ENCODE measurements at regions not wholly inside any gene's neighbourhood (a gene's known extent, or its start where the extent isn't known, plus 50 kb on each side); places are given as distances from the start of the nearest gene placed in this dataset.

- Histone ChIP-seq H3K9me3 (ENCODE audit: low read length) (no peaks in the 10 kb centered on the region), H3K27me3 (ENCODE audit: control insufficient read depth in 1 of 2, insufficient read depth in 2 of 2, low read length in 2 of 2) (no peaks in the 10 kb centered on the region), H3K9ac (ENCODE audit: low read length) (no peak overlapping the region), H3K4me1 (ENCODE audit: insufficient read depth, low read length) (no peaks in the 10 kb centered on the region), H3K36me3 (ENCODE audit: insufficient read depth, low read length) (peaks cover 5% of the 10 kb centered on the region), H3K27ac (ENCODE audit: low read depth, low read length) (no peak overlapping the region), H3K4me3 (ENCODE audit: low read depth in 1 of 2, low read length in 2 of 2) (no peak overlapping the region)
Observed at GRCh38 chr13:50071379-50071778, 56.1 kb downstream of the KCNRG start.

- no peak overlapping the region for H3K9ac ChIP-seq (ENCODE audit: low read length)
- H3K4me3 ChIP-seq (ENCODE audit: low read depth in 1 of 2, low read length in 2 of 2), result no peak overlapping the region
- H3K4me1 ChIP-seq (ENCODE audit: insufficient read depth, low read length), result no peaks in the 10 kb centered on the region
- no peak overlapping the region for H3K27ac ChIP-seq (ENCODE audit: low read depth, low read length)
- no peaks in the 10 kb centered on the region for H3K9me3 ChIP-seq (ENCODE audit: low read length)
- H3K27me3 ChIP-seq (ENCODE audit: control insufficient read depth in 1 of 2, insufficient read depth in 2 of 2, low read length in 2 of 2), result no peaks in the 10 kb centered on the region
- H3K36me3 ChIP-seq (ENCODE audit: insufficient read depth, low read length), result no peaks in the 10 kb centered on the region
Observed at GRCh38 chr13:50072676-50073075, 57.4 kb downstream of the KCNRG start.

DNA sequence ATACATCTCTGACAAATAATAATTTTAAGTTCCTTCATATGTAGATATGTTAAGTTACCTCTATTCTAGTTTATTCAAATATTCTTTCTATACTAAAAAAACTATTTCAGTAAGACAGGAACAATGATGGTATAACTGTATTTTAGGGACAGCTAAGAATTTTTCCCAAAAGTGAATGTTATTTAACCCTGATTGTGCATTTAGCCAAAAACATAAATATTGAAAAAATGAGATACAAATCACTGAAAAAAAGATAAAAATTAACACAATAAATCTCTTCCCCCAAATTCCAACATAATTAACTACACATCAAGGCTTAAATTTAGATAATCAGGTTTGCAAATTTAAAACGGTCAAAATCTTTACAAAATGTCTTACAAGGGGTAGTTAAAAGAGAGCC lies 58.1 kb downstream of the KCNRG start:
- H3K27ac ChIP-seq (ENCODE audit: low read depth, low read length), result no peak overlapping the region
- no peaks in the 10 kb centered on the region for H3K27me3 ChIP-seq (ENCODE audit: control insufficient read depth in 1 of 2, insufficient read depth in 2 of 2, low read length in 2 of 2)
- H3K36me3 ChIP-seq (ENCODE audit: insufficient read depth, low read length), result no peaks in the 10 kb centered on the region
- no peaks in the 10 kb centered on the region for H3K9me3 ChIP-seq (ENCODE audit: low read length)
- no peak overlapping the region for H3K4me3 ChIP-seq (ENCODE audit: low read depth in 1 of 2, low read length in 2 of 2)
- no peaks in the 10 kb centered on the region for H3K4me1 ChIP-seq (ENCODE audit: insufficient read depth, low read length)
- no peak overlapping the region for H3K9ac ChIP-seq (ENCODE audit: low read length)

GRCh38 chr13:50074843-50075242 lies 59.6 kb downstream of the KCNRG start:
- Histone ChIP-seq H3K9ac (ENCODE audit: low read length) (no peak overlapping the region), H3K27ac (ENCODE audit: low read depth, low read length) (no peak overlapping the region), H3K4me1 (ENCODE audit: insufficient read depth, low read length) (peaks cover under 1% of the 10 kb centered on the region)

DNA sequence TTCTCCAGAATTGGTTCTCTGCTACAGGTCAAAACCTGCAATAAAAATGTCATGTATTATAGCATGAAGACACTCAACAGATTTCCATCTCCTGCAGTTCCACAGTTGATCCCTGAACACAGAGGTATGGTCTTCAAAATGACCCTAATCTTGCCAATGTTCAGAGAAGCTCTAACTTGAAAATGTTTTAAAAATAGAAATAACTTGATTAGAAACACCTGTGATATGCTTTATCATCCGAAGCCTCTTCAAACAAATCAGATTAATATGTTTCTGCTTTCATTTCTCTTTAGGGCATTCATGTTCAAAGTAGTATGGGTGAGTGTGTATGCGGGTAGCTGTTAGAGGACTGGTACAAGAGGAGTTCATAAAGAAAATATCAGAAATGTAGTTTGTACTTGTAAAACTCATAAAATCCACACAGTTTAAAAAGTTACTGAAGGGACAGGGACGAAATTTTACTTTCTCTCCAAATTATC lies 60.4 kb downstream of the KCNRG start:
- Histone ChIP-seq H3K36me3 (ENCODE audit: insufficient read depth, low read length) (no peaks in the 10 kb centered on the region), H3K9me3 (ENCODE audit: low read length) (no peaks in the 10 kb centered on the region), H3K4me3 (ENCODE audit: low read depth in 1 of 2, low read length in 2 of 2) (no peak overlapping the region), H3K4me1 (ENCODE audit: insufficient read depth, low read length) (peaks cover 3% of the 10 kb centered on the region), H3K9ac (ENCODE audit: low read length) (no peak overlapping the region), H3K27me3 (ENCODE audit: control insufficient read depth in 1 of 2, insufficient read depth in 2 of 2, low read length in 2 of 2) (peaks cover 12 to 14% of the 10 kb centered on the region in 2 donors), H3K27ac (ENCODE audit: low read depth, low read length) (no peak overlapping the region)

More at GRCh38 chr13:50074843-50075242, 59.6 kb downstream of the KCNRG start:
- peaks cover 5 to 6% of the 10 kb centered on the region in 2 donors for H3K27me3 ChIP-seq (ENCODE audit: control insufficient read depth in 1 of 2, insufficient read depth in 2 of 2, low read length in 2 of 2)
- no peaks in the 10 kb centered on the region for H3K36me3 ChIP-seq (ENCODE audit: insufficient read depth, low read length)
- H3K9me3 ChIP-seq (ENCODE audit: low read length), result no peaks in the 10 kb centered on the region
- H3K4me3 ChIP-seq (ENCODE audit: low read depth in 1 of 2, low read length in 2 of 2), result no peak overlapping the region

DNA sequence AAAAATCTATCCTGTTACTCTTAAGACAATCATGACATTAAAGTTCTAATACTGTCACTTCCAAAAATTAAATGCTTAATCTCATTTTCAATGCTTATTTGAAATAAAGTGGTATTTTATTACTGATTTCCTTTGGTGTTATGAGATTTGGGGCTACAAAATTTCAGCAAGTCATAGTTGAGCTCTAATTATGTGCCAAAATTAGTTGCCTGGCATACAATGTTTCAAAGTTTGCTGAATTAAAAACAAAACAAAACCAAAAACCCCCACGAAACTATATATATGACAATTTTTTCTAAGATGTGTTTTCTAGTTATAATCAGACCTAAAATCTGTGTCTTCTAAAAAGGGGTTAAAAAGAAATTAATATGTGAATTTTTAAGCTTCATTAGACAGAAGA lies 62.2 kb downstream of the KCNRG start:
- Histone ChIP-seq H3K36me3 (ENCODE audit: insufficient read depth, low read length) (no peaks in the 10 kb centered on the region), H3K27ac (ENCODE audit: low read depth, low read length) (no peak overlapping the region), H3K4me1 (ENCODE audit: insufficient read depth, low read length) (peaks cover 3% of the 10 kb centered on the region), H3K4me3 (ENCODE audit: low read depth in 1 of 2, low read length in 2 of 2) (no peak overlapping the region), H3K27me3 (ENCODE audit: control insufficient read depth in 1 of 2, insufficient read depth in 2 of 2, low read length in 2 of 2) (peaks cover 12 to 14% of the 10 kb centered on the region in 2 donors), H3K9me3 (ENCODE audit: low read length) (no peaks in the 10 kb centered on the region), H3K9ac (ENCODE audit: low read length) (no peak overlapping the region)

- Histone ChIP-seq H3K4me1 (ENCODE audit: insufficient read depth, low read length) (peaks cover 3% of the 10 kb centered on the region), H3K36me3 (ENCODE audit: insufficient read depth, low read length) (no peaks in the 10 kb centered on the region), H3K27ac (ENCODE audit: low read depth, low read length) (no peak overlapping the region), H3K9me3 (ENCODE audit: low read length) (no peaks in the 10 kb centered on the region), H3K4me3 (ENCODE audit: low read depth in 1 of 2, low read length in 2 of 2) (no peak overlapping the region), H3K27me3 (ENCODE audit: control insufficient read depth in 1 of 2, insufficient read depth in 2 of 2, low read length in 2 of 2) (peaks cover 12 to 14% of the 10 kb centered on the region in 2 donors), H3K9ac (ENCODE audit: low read length) (no peak overlapping the region)
Observed at GRCh38 chr13:50078231-50078894, 63.1 kb downstream of the KCNRG start.

DNA sequence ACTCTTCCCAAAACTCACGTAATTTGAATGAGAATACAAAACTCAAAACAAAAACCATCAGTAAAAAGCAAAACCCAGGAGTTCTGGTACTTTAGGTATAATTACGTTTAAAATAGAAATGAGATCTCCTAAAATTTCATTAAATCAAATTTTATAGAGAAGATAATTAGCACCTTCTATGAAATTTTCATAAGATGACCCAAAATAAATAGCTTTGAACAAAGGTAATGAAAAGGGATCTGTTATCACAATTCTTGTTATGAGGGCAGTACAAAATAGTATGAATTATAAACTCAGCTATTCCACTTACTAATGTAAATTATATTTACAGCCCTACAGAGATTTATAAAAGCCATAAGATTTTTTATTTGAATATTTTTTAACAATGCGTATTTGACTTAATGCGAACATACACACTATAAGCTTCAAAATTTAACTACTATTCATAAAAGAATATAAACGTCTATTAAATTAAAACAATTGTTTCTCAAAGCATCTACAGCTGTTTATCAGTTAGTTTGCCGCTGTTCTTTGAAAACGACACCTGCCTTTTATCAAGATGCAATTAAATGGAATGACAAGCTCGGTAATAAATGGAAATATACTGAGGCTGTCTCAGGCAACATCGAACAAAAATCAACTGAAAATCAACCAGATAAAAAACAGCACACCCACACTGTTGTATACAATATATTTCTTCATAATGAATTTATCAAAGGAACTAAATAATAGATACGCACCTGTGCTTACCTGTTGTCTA lies 63.8 kb downstream of the KCNRG start:
- no peaks in the 10 kb centered on the region for H3K9me3 ChIP-seq (ENCODE audit: low read length)
- H3K27ac ChIP-seq (ENCODE audit: low read depth, low read length), result no peak overlapping the region
- H3K4me3 ChIP-seq (ENCODE audit: low read depth in 1 of 2, low read length in 2 of 2), result peak overlapping the region in 1 of 2 donors; percentile 78
- H3K9ac ChIP-seq (ENCODE audit: low read length), result no peak overlapping the region
- peaks cover 12 to 14% of the 10 kb centered on the region in 2 donors for H3K27me3 ChIP-seq (ENCODE audit: control insufficient read depth in 1 of 2, insufficient read depth in 2 of 2, low read length in 2 of 2)
- no peaks in the 10 kb centered on the region for H3K36me3 ChIP-seq (ENCODE audit: insufficient read depth, low read length)
- peaks cover 9% of the 10 kb centered on the region for H3K4me1 ChIP-seq (ENCODE audit: insufficient read depth, low read length)

GRCh38 chr13:50079655-50080202 lies 64.5 kb downstream of the KCNRG start:
- Histone ChIP-seq H3K27ac (ENCODE audit: low read depth, low read length) (no peak overlapping the region), H3K9ac (ENCODE audit: low read length) (peak overlapping the region; percentile 25), H3K4me3 (ENCODE audit: low read depth in 1 of 2, low read length in 2 of 2) (peak overlapping the region; percentile 45 to 78), H3K27me3 (ENCODE audit: control insufficient read depth in 1 of 2, insufficient read depth in 2 of 2, low read length in 2 of 2) (peaks cover 12 to 14% of the 10 kb centered on the region in 2 donors), H3K4me1 (ENCODE audit: insufficient read depth, low read length) (peaks cover 9% of the 10 kb centered on the region), H3K9me3 (ENCODE audit: low read length) (no peaks in the 10 kb centered on the region), H3K36me3 (ENCODE audit: insufficient read depth, low read length) (no peaks in the 10 kb centered on the region)

GRCh38 chr13:50080203-50080910 lies 65.1 kb downstream of the KCNRG start:
- H3K4me1 ChIP-seq (ENCODE audit: insufficient read depth, low read length), result peaks cover 12% of the 10 kb centered on the region
- no peak overlapping the region for H3K27ac ChIP-seq (ENCODE audit: low read depth, low read length)
- no peaks in the 10 kb centered on the region for H3K9me3 ChIP-seq (ENCODE audit: low read length)
- no peaks in the 10 kb centered on the region for H3K36me3 ChIP-seq (ENCODE audit: insufficient read depth, low read length)
- H3K27me3 ChIP-seq (ENCODE audit: control insufficient read depth in 1 of 2, insufficient read depth in 2 of 2, low read length in 2 of 2), result peaks cover 12 to 14% of the 10 kb centered on the region in 2 donors
- H3K4me3 ChIP-seq (ENCODE audit: low read depth in 1 of 2, low read length in 2 of 2), result peak overlapping the region; percentile 45 to 78
- H3K9ac ChIP-seq (ENCODE audit: low read length), result peak overlapping the region; percentile 25

Measured in muscle layer of colon (tissue), 2 donors.